ENCODE measurements at regions not wholly inside any gene's neighbourhood (a gene's known extent, or its start where the extent isn't known, plus 50 kb on each side); places are given as distances from the start of the nearest gene placed in this dataset.

DNA sequence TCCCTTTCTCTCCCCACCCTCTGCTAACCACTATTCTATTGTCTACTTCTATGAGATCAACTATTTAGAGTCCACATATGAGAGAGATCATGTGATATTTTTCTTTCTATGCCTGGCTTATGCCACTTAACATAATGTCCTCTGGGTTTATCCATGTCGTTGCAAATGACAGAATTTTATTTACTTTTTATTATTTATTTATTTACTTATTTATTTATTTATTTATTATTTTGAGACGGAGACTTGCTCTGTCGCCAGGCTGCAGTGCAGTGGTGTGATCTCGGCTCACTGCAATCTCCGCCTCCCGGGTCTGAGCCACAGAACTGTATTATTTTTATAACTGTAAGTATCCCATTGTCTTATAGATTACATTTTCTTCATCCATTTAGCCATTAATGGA, 443.4 kb upstream of the CDH19 start:
- DNase-seq = no peak
- H3K4me3 Mint-ChIP-seq = no peak overlapping the region
- no peaks in the 10 kb centered on the region for H3K36me3 Mint-ChIP-seq
- no peaks in the 10 kb centered on the region for H3K4me1 Mint-ChIP-seq
- H3K27me3 Mint-ChIP-seq = no peaks in the 10 kb centered on the region
- H3K27ac Mint-ChIP-seq = no peak overlapping the region
- no peaks in the 10 kb centered on the region for H3K9me3 Mint-ChIP-seq

GRCh38 chr18:67043276-67043675, 439.4 kb upstream of the CDH19 start:
- no peak for DNase-seq
- Mint-ChIP-seq H3K4me1 (no peaks in the 10 kb centered on the region), H3K9me3 (no peaks in the 10 kb centered on the region), H3K27ac (no peak overlapping the region), H3K27me3 (no peaks in the 10 kb centered on the region), H3K36me3 (no peaks in the 10 kb centered on the region), H3K4me3 (no peak overlapping the region)

DNA sequence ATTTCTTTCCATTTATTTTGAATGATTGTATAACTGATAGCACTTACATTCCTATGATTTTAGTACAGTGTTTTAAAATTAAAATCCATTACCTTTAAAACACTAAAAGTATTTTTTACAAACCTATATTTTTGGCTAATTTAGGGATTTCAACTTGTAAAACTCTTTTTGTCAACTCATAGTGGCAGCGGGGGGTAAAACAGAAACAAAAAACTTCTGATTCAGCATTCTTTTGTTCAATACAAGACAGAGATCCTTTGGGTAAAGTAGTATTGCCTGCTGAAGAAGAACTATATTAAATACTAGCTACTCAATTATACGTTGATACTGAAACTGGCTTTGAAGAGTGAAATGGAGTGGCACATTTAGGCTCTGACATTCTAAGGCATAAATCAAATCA, 437.4 kb upstream of the CDH19 start:
- no peaks in the 10 kb centered on the region for H3K9me3 Mint-ChIP-seq
- H3K27ac Mint-ChIP-seq = no peak overlapping the region
- H3K4me3 Mint-ChIP-seq = no peak overlapping the region
- no peaks in the 10 kb centered on the region for H3K27me3 Mint-ChIP-seq
- DNase-seq = no peak
- H3K36me3 Mint-ChIP-seq = no peaks in the 10 kb centered on the region
- H3K4me1 Mint-ChIP-seq = no peaks in the 10 kb centered on the region

- H3K4me3 Mint-ChIP-seq = no peak overlapping the region
- no peak overlapping the region for H3K27ac Mint-ChIP-seq
- no peaks in the 10 kb centered on the region for H3K36me3 Mint-ChIP-seq
- H3K27me3 Mint-ChIP-seq = no peaks in the 10 kb centered on the region
- no peaks in the 10 kb centered on the region for H3K4me1 Mint-ChIP-seq
- H3K9me3 Mint-ChIP-seq = no peaks in the 10 kb centered on the region
- DNase-seq = no peak
Observed at GRCh38 chr18:67035026-67035425, 431.1 kb upstream of the CDH19 start.

GRCh38 chr18:67023059-67023458, 419.2 kb upstream of the CDH19 start:
- no peak for DNase-seq
- Mint-ChIP-seq H3K27ac (no peak overlapping the region), H3K4me3 (no peak overlapping the region), H3K9me3 (no peaks in the 10 kb centered on the region), H3K4me1 (no peaks in the 10 kb centered on the region), H3K27me3 (no peaks in the 10 kb centered on the region), H3K36me3 (no peaks in the 10 kb centered on the region)

- Mint-ChIP-seq H3K27ac (no peak overlapping the region), H3K36me3 (no peaks in the 10 kb centered on the region), H3K9me3 (no peaks in the 10 kb centered on the region), H3K4me3 (no peak overlapping the region), H3K4me1 (no peaks in the 10 kb centered on the region), H3K27me3 (no peaks in the 10 kb centered on the region)
- DNase-seq = no peak
Observed at GRCh38 chr18:67010919-67011318, 407.0 kb upstream of the CDH19 start.

GRCh38 chr18:67007999-67008398, 404.1 kb upstream of the CDH19 start:
- DNase-seq = no peak
- H3K4me1 Mint-ChIP-seq = no peaks in the 10 kb centered on the region
- no peaks in the 10 kb centered on the region for H3K27me3 Mint-ChIP-seq
- no peak overlapping the region for H3K27ac Mint-ChIP-seq
- H3K9me3 Mint-ChIP-seq = no peaks in the 10 kb centered on the region
- H3K4me3 Mint-ChIP-seq = no peak overlapping the region
- H3K36me3 Mint-ChIP-seq = no peaks in the 10 kb centered on the region

GRCh38 chr18:67007085-67007484, 403.2 kb upstream of the CDH19 start:
- Mint-ChIP-seq H3K27me3 (no peaks in the 10 kb centered on the region), H3K4me1 (no peaks in the 10 kb centered on the region), H3K4me3 (no peak overlapping the region)

DNA sequence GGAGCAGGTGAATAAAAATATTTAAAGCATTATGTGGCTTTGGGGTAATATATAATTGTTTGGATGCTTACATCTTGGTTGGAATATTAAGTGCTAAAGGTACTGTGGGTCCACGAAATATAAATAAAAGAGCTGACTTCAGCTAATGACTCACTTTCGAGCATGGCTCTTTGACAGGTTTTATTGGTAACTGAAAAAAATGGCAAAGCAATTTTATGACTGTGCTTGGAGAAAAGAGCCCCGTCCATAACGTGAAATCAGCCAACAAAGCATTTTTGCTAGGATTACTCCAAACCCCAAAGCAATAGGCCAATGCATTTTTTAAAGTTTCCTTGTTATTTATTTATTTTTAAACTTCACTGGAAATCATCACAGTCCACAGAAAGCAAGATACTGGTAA, 397.2 kb upstream of the CDH19 start:
- DNase-seq = no peak
- Mint-ChIP-seq H3K4me3 (no peak overlapping the region), H3K36me3 (no peaks in the 10 kb centered on the region), H3K4me1 (no peaks in the 10 kb centered on the region), H3K27ac (no peak overlapping the region), H3K27me3 (no peaks in the 10 kb centered on the region), H3K9me3 (no peaks in the 10 kb centered on the region)

More at GRCh38 chr18:67007085-67007484, 403.2 kb upstream of the CDH19 start:
- H3K9me3 Mint-ChIP-seq = no peaks in the 10 kb centered on the region
- H3K36me3 Mint-ChIP-seq = no peaks in the 10 kb centered on the region
- no peak for DNase-seq
- no peak overlapping the region for H3K27ac Mint-ChIP-seq

- no peak for DNase-seq
- H3K27me3 Mint-ChIP-seq = no peaks in the 10 kb centered on the region
- H3K36me3 Mint-ChIP-seq = no peaks in the 10 kb centered on the region
- no peak overlapping the region for H3K4me3 Mint-ChIP-seq
- H3K27ac Mint-ChIP-seq = no peak overlapping the region
- peaks cover 3% of the 10 kb centered on the region for H3K9me3 Mint-ChIP-seq
- H3K4me1 Mint-ChIP-seq = no peaks in the 10 kb centered on the region
Observed at GRCh38 chr18:66999003-66999402, 395.1 kb upstream of the CDH19 start.

DNA sequence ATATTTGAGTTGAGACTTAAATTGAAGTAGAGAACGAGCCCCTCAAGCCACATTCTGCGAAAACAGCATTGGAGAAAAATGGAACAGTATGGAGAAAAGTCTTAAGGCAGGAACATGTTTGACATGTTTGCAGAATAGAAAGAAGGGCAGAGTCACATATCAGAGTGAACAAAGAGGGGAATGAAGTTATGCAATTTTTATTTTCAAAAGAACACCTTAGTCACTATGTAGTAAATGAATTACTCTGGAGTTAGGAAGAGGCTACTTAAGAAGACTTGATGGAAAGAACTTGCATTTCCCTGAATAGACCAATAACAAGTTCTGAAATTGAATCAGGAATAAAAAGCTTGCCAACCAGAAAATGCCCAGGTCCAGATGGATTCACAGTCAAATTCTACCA, 391.4 kb upstream of the CDH19 start:
- H3K9me3 Mint-ChIP-seq = peaks cover 3% of the 10 kb centered on the region
- no peaks in the 10 kb centered on the region for H3K27me3 Mint-ChIP-seq
- H3K4me3 Mint-ChIP-seq = no peak overlapping the region
- no peak overlapping the region for H3K27ac Mint-ChIP-seq
- no peak for DNase-seq
- H3K4me1 Mint-ChIP-seq = no peaks in the 10 kb centered on the region
- no peaks in the 10 kb centered on the region for H3K36me3 Mint-ChIP-seq

DNA sequence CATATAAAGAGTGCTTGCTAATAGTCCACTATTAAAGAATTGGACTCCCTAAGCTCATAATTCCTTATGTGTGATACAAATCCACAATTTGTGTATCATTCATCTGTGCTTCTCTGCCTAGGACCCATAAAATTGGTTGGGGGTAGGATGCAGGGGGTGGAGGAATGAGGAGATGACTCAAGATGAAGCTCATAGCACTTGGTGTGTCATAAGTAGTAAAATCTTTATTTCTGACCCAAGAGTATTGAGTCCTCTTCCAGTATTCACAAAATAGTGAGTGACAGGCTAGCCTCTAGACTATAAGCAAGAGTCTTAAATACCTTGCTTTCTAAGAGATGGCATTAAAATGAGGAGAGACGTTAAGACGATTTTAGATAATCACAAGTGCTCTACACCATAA, 390.9 kb upstream of the CDH19 start:
- DNase-seq = no peak
- H3K27ac Mint-ChIP-seq = no peak overlapping the region
- peaks cover 3% of the 10 kb centered on the region for H3K9me3 Mint-ChIP-seq
- no peaks in the 10 kb centered on the region for H3K27me3 Mint-ChIP-seq
- H3K4me3 Mint-ChIP-seq = no peak overlapping the region
- H3K4me1 Mint-ChIP-seq = no peaks in the 10 kb centered on the region
- H3K36me3 Mint-ChIP-seq = no peaks in the 10 kb centered on the region

GRCh38 chr18:66993492-66993891, 389.6 kb upstream of the CDH19 start:
- no peak overlapping the region for H3K27ac Mint-ChIP-seq
- DNase-seq = no peak
- no peaks in the 10 kb centered on the region for H3K4me1 Mint-ChIP-seq
- H3K27me3 Mint-ChIP-seq = no peaks in the 10 kb centered on the region
- no peak overlapping the region for H3K4me3 Mint-ChIP-seq
- H3K36me3 Mint-ChIP-seq = no peaks in the 10 kb centered on the region
- peaks cover 3% of the 10 kb centered on the region for H3K9me3 Mint-ChIP-seq

- Mint-ChIP-seq H3K36me3 (no peaks in the 10 kb centered on the region), H3K9me3 (peaks cover 3% of the 10 kb centered on the region), H3K4me1 (no peaks in the 10 kb centered on the region), H3K27me3 (no peaks in the 10 kb centered on the region), H3K4me3 (no peak overlapping the region), H3K27ac (no peak overlapping the region)
- no peak for DNase-seq
Observed at GRCh38 chr18:66990909-66991308, 387.0 kb upstream of the CDH19 start.

DNA sequence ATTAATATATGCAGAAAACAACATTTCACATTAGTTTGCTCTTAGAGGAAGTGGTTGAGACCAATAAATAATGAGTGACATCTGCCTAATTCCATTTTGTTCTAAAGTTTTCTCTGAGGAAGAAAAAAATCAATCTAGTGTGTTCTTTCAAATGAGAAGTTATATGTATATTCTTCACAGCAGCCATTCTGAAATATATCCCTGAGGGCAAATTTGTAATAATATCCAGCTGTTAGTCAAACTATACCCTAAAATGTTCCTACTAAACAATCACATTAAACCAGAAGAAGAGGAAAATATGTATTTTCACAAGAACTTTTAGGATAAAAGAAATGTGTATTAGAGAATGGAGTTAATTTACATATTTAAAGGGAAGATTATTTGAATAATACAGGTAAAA, 375.1 kb upstream of the CDH19 start:
- peaks cover 7% of the 10 kb centered on the region for H3K9me3 Mint-ChIP-seq
- H3K27ac Mint-ChIP-seq = no peak overlapping the region
- H3K4me3 Mint-ChIP-seq = no peak overlapping the region
- no peaks in the 10 kb centered on the region for H3K4me1 Mint-ChIP-seq
- no peaks in the 10 kb centered on the region for H3K27me3 Mint-ChIP-seq
- DNase-seq = no peak
- no peaks in the 10 kb centered on the region for H3K36me3 Mint-ChIP-seq

GRCh38 chr18:66972681-66973080, 368.8 kb upstream of the CDH19 start:
- H3K9me3 Mint-ChIP-seq = peaks cover 7% of the 10 kb centered on the region
- H3K36me3 Mint-ChIP-seq = no peaks in the 10 kb centered on the region
- H3K4me1 Mint-ChIP-seq = no peaks in the 10 kb centered on the region
- no peak for DNase-seq
- no peak overlapping the region for H3K27ac Mint-ChIP-seq
- no peak overlapping the region for H3K4me3 Mint-ChIP-seq
- H3K27me3 Mint-ChIP-seq = no peaks in the 10 kb centered on the region

DNA sequence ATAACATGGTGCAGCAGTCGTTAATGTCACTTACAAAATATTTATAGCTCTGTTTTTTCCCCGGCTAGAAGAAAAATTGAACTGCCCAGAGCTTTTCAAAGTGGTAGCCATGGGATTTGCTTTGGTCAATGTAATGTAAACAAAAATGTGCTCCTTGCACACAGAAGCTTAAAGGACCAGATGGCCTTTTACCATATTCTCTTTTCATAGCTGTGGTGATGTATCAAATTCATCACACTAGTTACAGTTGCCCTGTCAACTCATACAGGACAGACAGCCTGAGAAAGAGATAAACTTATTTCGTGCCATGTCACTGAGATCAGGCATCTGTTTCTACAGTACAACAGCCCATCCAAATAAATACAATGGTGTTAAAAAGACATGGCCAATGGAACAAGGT, 368.1 kb upstream of the CDH19 start:
- Mint-ChIP-seq H3K36me3 (no peaks in the 10 kb centered on the region), H3K27ac (no peak overlapping the region), H3K27me3 (no peaks in the 10 kb centered on the region), H3K4me1 (no peaks in the 10 kb centered on the region), H3K9me3 (peaks cover 7% of the 10 kb centered on the region), H3K4me3 (no peak overlapping the region)
- DNase-seq = no peak
